NB4 (cell line): ENCODE measurements at regions not wholly inside any gene's neighbourhood (a gene's known extent, or its start where the extent isn't known, plus 50 kb on each side); places are given as distances from the start of the nearest gene placed in this dataset.

Experiments
- CTCF ChIP-seq: IDR thresholded peaks from one replicate; pipeline ENCODE4 v1.5.1; 2012; ENCODE audit warnings: low read depth, low read length
- MYC ChIP-seq: IDR thresholded peaks from 2 replicates; pipeline ENCODE4 v1.6.1; 2011; ENCODE audit warnings: low read depth, low read length
- POLR2A ChIP-seq: IDR thresholded peaks from 2 replicates; pipeline ENCODE4 v1.6.1; 2011; ENCODE audit warnings: mild to moderate bottlenecking; ENCODE audit not compliant: insufficient read length; ENCODE audit errors: extremely low read depth

GRCh38 chr13:111042661-111043226, 72.4 kb upstream of the ARHGEF7 start:
- TF ChIP-seq POLR2A (no peak), CTCF (no peak), MYC (no peak)
